GM18870 (cell line): ENCODE measurements at regions not wholly inside any gene's neighbourhood (a gene's known extent, or its start where the extent isn't known, plus 50 kb on each side); places are given as distances from the start of the nearest gene placed in this dataset.

Experiments used
- ATAC-seq: cut with Tn5 transposase; IDR thresholded peaks from one replicate; pipeline ENCODE4 v1.9.1; 2021; ENCODE audit warnings: moderate library complexity; ENCODE audit not compliant: unreplicated experiment

DNA sequence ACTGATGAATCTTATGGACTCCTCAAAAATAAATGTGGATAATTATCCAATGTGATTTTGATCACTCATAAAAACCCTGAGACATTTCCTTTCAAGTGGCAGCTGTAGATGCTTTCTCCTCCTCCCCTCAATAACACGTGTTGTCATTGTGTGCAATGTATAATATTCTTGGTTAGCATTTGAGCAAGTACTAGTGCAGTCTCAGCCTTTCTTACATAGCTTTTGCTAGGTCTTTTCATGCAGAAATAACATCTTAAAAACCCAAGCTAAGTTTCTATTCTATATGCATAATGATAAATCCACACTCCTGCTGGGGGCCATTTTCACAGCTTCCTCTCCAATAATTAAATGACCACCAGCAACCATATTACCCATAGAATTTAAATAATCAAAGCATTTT lies 1835.2 kb upstream of the NUDT12 start:
- ATAC-seq, result no peak

DNA sequence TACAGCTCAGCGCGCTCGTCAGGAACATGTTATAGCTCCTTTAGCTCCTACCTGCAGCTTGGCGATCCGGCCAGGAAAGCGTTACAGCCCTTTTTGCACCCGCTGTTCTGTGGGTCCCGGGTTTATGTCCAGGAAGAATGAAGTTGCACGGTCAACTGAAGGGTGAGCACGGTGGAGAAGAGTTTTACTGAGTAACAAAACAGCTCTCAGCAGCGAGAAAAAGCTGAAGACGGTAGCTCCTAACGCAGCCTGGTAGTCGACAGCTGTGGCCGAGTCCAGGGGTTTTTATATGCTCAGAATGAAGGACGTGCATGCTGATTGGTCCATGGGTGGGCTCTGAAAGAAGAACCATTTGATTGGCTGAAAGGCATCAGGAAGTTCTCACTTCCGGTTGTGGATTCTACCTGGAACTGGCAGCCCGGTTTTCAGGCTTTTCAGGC lies 1830.1 kb upstream of the NUDT12 start:
- no peak for ATAC-seq

DNA sequence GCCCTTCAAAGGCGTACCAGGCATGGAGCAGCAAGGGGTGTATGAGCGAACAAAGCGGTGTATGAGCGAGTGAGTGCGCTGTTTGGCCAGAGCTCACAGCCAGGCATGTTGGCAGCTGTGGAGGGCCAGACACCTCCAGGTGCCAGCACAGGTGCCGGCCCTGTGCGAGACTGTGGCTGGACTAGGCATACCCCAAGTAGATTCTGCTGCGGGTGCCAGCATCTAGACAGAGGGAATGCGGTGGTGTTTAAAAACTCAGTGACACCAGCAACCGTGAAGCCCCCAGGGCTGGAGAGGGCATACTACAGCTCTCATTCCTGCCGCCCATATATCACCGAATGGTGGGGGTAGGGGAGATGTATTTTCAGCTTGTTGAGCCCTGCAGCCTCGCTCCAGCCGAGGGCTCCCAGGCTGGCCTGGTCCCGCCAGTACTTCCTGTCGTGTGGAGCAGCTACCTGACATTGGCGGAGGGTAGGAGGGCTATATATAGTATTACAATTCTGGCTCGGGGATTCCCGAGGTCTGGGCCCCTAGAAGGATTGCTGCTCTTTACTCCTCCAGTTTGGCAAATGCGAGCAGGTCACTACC lies 1829.6 kb upstream of the NUDT12 start:
- no peak for ATAC-seq

DNA sequence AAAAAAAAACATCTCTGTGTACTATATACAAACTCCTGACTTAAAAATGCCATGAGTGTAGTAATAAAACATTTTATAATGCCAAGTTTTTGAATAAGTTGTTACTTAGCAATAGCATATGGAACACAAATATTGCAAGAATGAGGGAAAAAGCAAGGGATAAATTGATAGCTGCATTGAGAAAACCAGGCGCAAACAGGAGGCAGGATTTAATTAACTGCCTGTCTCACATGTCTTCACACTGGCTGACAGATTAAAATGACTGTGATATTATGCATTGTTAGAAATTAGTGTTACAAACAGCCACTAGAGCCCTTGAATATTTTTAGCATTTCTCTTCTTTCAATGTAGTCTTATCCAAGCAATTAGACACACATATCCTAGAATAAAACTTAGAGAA lies 1817.5 kb upstream of the NUDT12 start:
- ATAC-seq, result no peak

DNA sequence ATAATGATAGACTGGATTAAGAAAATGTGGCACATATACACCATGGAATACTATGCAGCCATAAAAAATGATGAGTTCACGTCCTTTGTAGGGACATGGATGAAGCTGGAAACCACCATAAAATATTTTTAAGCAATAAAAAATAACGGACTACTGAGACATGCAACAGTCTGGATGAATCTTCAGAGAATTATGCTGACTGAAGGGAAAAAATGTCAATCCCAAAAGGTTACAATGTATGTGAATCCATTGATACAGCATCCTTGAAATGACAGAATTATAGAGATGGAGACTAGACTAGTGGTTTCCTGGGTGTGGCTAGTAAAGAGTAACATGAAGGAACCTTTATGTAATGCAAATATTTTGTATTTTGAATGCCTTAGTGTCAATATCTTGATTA lies 1808.6 kb upstream of the NUDT12 start:
- ATAC-seq, result no peak

DNA sequence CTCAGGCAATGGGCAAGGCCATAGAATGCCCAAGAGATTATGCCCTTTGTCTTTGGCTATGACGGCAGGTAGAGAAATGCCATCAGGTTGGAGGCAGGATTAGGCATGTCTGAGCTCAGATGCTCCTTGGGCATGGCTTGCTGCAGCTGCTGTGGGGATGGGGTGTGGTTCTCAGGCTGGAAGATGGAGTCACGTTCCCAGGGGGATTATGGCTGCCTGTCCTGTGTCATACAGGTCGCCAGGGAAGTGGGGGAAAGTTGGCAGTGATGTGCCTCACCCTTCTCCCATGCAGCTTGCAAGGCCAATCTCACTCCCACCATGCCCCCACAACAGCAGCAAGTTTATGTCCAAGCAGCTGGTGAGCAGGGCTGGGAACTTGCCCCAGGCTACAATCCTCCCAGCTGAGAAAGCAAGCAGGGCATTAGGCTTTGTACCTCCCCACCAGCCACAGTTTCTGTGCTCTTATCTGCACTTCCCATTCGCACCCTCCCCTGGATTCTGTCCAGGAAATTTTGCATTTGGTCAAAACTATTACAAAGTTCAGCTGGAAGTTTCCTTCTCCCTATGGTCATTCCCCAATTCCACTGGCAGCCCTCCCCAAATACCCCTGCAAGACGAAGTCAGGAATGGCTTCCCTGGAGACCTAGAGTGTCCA lies 1788.0 kb upstream of the NUDT12 start:
- ATAC-seq, result no peak

DNA sequence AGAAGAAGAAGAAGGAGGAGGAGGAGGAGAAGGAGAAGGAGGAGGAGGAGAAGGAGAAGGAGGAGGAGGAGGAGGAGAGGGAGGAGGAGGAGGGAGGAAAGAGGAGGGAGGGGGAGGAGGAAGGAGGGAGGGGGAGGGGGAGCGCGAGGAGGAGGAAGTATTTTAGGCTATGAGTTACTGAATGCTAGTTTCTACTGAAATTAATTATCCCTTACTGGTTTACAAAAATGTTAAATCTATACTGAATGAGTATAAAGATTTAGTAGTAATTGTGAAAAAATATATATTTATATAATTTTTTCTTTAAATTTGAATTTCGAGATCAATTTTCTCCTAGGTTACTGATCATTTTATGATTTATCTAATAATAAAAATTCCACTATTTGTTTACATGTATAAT lies 1769.0 kb upstream of the NUDT12 start:
- ATAC-seq, result no peak

DNA sequence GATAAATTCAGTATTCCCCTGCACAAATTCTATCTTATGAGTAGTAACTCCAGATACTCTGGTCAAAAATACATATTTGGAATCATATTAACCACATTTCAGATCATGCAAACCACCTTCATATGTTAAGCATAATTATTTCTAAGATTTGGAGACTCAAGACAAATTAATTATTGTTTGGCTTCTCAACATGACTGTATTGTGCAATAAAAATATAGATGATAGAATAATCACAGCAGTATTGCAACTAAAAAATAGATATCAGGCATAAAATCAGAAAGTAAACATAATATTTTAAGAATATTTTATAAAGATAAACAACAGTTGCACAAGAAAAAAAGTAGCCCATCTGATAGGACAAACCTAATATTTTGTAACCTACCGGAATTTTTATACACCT lies 1767.6 kb upstream of the NUDT12 start:
- no peak for ATAC-seq

DNA sequence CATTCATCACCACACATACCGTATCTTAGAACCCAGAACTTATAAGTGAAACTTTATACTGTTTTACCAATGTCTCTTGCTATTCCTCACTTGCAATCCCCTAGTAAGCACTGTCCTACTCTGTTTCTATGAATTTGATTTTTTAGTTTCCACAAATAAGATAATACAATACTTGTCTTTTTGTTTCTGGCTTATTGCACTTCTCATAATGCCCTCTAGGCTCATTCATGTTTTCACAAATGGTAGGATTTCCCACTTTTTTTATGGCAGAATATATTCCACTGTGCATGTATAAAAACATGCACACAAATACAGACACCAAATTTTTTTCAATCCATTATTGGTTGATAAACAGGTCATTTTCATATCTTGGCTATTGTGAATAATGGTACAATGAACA lies 1742.3 kb upstream of the NUDT12 start:
- ATAC-seq, result no peak

DNA sequence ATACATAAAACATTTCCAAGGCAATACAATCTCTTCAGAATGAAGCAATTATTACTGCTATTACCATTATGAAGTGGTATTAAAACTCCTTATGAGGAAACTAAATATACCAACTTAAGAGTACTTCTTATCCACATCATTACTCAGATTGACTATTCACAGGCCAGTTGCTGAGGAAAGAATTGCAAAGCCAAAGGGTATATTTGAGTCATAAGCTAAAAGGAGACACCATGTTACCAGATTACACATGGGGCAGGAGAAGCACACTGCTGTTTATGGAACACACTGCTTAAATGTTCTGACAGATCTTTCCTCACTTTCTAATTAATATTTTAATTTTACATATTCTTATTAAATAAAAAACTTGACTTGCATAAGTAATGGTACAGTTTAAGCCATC lies 1726.4 kb upstream of the NUDT12 start:
- ATAC-seq, result no peak

DNA sequence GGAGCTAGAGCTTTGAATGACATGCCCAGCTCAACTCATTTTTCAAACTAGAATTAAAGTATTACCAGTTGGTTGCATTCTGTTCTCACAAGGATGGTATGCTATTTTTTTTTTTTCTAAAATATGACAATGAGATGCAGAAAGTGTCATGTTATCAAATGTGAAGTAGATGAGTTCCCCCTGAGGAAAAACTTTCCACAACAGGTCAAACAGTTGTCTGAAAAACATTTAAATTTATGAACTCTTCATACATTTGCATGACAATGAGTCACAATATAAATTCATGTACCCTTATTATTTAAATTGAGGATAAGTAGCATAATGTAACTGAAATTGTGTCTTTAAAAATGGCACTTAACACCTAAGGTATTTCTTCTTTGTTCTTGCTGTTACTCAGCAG lies 1720.5 kb upstream of the NUDT12 start:
- ATAC-seq, result no peak

DNA sequence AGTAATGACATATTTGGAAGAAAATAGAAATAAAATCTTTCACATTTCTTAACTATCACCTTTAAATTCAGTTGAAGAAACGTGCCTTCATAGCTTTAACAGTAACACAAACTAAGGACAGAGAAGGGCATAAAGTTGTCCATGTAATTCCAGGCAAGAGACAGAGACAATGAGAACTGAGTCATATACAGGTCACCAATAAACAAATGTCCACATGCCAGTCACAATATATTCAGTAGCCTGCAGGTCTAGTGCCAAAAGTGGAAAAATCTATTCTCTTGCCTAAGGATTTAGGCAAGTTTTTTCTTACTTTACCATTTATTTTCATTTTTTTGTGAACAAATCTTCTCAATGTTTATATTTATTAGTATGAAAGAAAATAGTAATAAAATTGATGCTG lies 1711.5 kb upstream of the NUDT12 start:
- ATAC-seq, result no peak

DNA sequence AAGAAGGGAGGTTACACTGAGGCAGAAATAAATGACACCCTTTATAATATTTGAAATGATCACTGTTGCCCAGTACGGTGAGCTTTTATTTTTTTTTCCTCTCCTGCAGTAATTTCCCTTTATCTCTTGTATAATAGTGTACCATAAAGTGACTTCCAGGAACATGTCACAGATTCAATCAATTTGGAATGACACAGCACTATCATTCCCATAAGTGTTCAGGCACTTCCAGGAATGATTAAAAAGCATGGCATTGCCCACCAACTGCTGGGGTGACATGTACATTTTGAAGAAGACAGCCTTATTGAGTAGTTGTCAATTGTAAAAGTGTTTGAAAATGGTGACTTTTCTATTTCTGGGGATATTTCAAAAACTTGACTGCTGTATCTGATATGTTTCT lies 1700.9 kb upstream of the NUDT12 start:
- ATAC-seq, result no peak

DNA sequence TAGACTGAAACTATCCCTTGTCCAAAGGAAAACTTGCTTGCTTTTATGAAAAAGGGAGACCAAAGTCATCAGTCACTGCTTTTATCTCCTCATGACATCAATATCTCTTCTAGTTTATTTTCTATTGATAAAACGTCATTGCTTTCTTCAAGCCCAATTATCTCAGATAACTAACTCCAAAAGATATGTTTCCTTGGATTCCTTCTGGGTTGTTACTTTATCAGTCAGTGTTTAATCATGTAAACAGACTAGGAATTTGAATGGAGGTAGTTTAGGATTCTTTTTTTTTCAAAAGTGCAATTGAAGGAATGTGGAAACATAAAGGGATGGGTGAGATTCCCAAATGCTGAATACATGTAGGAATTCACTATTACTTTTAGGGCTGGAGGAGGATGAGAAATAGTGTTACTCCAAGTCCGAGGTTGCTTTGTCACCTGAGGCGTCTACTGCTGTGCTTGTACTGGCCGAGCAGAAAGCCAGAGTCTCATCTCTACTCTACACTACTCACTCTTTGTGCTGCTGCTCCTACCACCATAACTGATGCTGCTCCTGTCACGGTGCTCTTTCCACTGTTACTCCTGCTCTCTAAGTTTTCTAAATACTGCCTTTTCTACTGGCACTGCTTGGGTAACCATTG lies 1697.1 kb upstream of the NUDT12 start:
- ATAC-seq, result no peak

DNA sequence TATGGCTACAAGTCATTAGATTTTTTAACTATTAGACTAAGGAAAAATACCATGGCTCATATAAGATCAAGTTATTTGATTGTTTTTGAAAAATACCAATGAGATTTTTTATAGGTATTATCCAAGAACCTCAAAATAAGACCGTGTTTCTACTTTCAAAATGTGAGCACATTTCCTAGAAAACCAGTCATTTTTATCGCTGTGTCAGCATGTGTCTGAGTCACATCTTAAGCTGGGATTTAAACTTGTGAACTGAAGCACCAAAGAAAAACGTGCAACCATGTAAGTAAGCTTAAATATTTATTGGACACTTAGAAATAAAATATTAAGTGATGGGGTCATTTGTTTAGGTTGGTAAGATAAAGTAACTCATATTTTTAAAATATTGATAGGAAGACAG lies 1676.0 kb upstream of the NUDT12 start:
- no peak for ATAC-seq

DNA sequence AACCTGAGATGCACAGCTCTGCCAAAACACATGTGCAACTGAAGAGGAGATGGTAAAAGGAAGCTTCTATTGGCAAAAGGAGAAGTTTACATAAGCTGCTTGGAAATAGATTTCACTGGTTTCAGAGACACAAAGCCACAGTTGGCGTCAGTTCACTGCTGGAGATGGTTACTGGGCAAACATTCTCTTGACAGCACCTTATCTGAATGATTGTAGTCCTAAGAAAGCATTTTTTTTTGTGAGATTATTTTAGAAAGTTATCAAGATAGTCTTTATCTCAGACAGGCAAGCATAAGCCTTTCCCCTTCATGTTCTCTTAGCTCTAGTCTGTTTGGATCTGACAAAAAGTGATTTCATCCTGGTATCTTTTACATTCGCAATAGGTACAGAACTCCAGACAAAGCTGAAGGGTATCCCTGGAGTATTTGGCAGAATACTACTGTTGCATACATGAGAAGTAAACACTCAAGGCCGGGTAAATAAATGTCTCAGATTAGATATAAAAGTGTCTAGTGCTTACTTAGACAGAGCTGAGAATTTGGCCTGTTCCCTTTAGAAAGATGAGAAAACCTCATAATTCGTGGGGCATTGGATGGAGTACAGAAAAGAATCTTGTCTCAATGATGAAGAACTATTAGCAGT lies 1668.0 kb upstream of the NUDT12 start:
- no peak for ATAC-seq

DNA sequence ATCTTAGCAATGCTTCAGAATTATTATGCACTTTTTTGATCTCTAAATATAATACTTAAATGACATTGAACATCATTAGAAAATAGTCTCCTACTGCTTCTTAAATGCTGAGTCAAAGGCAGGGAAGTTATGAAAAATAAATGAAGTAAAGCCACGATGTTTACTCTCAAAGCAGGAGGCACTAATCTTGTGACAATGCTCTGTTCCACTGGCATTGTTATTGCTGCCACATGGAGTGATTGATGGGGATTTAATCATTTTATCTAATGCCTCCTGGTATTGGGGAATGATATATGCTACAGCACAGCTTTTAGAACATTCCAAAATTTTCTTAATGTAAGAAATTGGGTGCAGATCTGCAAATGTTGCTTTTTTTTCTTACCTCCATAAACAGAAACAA lies 1655.4 kb upstream of the NUDT12 start:
- ATAC-seq, result no peak

DNA sequence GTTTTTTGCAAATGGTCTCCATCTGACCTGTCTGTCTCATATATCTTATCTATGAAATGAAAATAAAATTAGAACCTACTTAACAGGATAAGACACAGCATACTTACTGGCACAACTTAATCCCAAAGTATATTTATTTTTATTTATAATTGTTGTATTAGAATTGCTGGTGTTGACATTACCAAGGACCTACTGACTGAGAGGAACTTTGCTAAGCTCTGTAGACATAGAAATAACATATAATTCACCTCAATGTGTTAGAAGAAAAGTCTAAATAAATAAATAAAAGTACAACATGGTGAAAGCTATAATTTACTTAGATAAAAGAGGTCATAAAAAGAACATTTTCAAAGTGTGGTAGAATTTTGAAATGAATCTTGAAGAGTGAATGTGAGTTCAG lies 1650.5 kb upstream of the NUDT12 start:
- ATAC-seq, result no peak

DNA sequence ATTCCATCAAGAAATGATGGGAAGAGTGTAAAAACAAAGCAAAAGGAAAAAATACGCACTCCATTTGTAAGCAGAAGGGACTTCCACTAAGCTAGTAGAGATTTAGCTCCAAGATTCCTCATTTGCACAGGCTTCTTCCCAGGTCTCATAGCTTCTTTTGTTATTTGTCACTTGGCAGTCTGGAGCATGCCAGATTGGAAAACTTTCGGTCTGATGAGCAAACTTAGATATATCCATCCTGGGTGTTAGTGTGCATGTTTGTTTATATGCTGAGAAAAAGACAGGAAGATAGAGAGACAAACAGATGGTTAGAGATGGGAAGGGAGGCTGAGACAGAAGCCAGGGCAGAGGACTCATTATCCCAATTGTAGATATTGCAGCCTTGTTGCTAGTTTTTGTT lies 1644.5 kb upstream of the NUDT12 start:
- no peak for ATAC-seq

DNA sequence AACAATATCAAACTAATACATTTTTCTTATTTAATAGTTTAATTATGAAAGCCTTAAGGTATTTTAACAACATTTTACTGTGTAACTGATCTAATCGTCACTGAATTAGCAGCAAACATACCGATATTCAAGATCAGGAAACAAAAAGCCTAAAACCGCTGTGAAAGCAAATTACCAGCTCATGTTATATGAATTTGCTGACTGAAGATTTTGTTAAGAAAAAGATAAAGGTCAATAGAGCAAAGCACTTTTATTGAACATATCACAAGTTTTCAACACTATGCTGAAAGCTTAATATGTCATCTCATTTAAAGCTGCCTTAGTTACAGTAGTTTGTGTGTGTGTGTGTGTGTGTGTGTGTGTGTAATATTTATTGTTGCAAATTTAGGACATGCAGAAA lies 1634.9 kb upstream of the NUDT12 start:
- no peak for ATAC-seq

DNA sequence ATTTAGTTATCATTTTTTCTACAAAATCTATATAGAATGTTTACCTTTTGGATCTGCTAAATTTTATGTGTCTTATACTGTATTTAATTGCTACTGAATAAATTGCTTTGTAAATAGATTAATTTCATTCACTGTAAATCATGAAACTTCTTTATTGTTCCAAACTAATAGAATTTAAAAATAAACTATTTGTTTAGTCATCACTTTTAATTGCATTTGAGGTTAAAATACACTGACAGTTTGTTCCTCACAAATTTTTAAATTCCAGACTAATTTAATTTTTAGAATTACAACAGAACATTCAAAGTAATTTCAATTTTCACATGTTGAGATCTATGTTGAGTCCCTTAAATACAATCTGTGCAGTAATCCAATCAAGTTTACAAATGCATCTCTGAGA lies 1633.2 kb upstream of the NUDT12 start:
- no peak for ATAC-seq

DNA sequence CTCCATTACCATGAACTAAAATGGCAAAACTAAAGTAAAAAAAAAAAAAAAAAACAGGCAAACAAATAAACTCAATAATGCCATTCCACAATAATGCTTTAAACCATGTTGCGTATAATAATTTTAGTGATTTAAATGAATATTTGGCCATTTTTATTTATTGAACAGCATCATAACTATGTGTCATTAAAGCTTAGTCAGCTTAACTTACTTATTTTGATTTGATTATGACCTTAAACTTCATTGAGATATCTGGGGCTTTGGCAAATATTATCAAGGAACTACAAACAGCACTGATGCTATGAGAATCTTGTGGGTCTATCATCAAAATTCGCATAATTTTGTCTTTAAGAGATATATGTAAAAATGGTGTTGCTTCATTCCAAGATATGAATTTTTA lies 1610.3 kb upstream of the NUDT12 start:
- ATAC-seq, result no peak
